Endothelial cell of umbilical vein (primary cell): ENCODE measurements at regions not wholly inside any gene's neighbourhood (a gene's known extent, or its start where the extent isn't known, plus 50 kb on each side); places are given as distances from the start of the nearest gene placed in this dataset.
A peak's percentile ranks its signal among the peaks of the same experiment; 100 is the strongest.

Experiments used
- BruUV-seq: library from RNA; stranded (reverse); fragments of 400-500 nt; replicated peaks from 2 replicates; lab custom pipeline; 2021; lab: Mats Ljungman, UMichigan
- CTCF ChIA-PET: fragments of 300-600, 350-600 bp; sonication (Branson Sonifier 250); formaldehyde crosslinking; loops from one replicate; lab custom pipeline; 2021; ENCODE audit warnings: antibody characterized with exemption, inconsistent platforms; lab: Charles Lee
- POLR2A ChIA-PET: fragments of 300-600, 350-600 bp; sonication (Branson Sonifier 250); formaldehyde crosslinking; loops from one replicate; lab custom pipeline; 2021; ENCODE audit warnings: antibody characterized with exemption, inconsistent platforms; lab: Charles Lee
- DNase-seq: peaks from one replicate; pipeline ENCODE4 v3.0.0-alpha.2; 2011; ENCODE audit warnings: low read depth, low spot score
- FAIRE-seq: peaks from 2 replicates; lab custom pipeline; 2011; peaks lifted over from hg19 to GRCh38; lab: Jason Lieb, UNC
- H2AFZ ChIP-seq: 2 replicates; pipeline ENCODE4 v1.6.0; 2012; ENCODE audit warnings: low read depth, low read length, control low read depth, inconsistent platforms
- H3K27ac ChIP-seq: 2 replicates; pipeline ENCODE4 v1.5.1; 2011; ENCODE audit warnings: low read depth, mild to moderate bottlenecking, control low read depth, low read length, moderate library complexity; ENCODE audit not compliant: insufficient read depth
- H3K27me3 ChIP-seq, 2 experiments: 2 replicates each; pipeline versions ENCODE4 v1.6.0 to v1.6.1; 2011; ENCODE audit warnings: low read length in 2 of 2, mixed read lengths in 1 of 2; ENCODE audit not compliant: control insufficient read depth in 2 of 2, insufficient read depth in 2 of 2
- H3K36me3 ChIP-seq, 2 experiments: 2 replicates in 1 of 2; 3 replicates in 1 of 2; pipeline ENCODE4 v1.5.1; 2011; ENCODE audit warnings: low read length in 2 of 2, mild to moderate bottlenecking in 1 of 2, moderate library complexity in 1 of 2; ENCODE audit not compliant: control insufficient read depth in 2 of 2, insufficient read depth in 2 of 2; ENCODE audit errors: extremely low read depth in 1 of 2
- H3K4me1 ChIP-seq: 3 replicates; pipeline ENCODE4 v1.5.1; 2011; ENCODE audit warnings: mild to moderate bottlenecking, low read length; ENCODE audit not compliant: control insufficient read depth, insufficient read depth; ENCODE audit errors: extremely low read depth
- H3K4me2 ChIP-seq: 2 replicates; pipeline ENCODE4 v1.6.1; 2011; ENCODE audit warnings: low read length, control low read depth, mixed read lengths; ENCODE audit not compliant: insufficient read depth
- H3K4me3 ChIP-seq, 3 experiments: fragments of 200-600 bp in 1 of 3; sonication (generic), shearing (Covaris generic) in 1 of 3; replicated peaks in 1 of 3; 2 replicates each; pipeline ENCODE4 v1.5.1; 2011 to 2016; ENCODE audit warnings: control low read depth in 3 of 3, low read length in 3 of 3, mild to moderate bottlenecking in 2 of 3, inconsistent platforms in 1 of 3, low read depth in 1 of 3, moderate library complexity in 1 of 3; ENCODE audit not compliant: insufficient read depth in 1 of 3
- H3K79me2 ChIP-seq: 2 replicates; pipeline ENCODE4 v1.6.0; 2012; ENCODE audit warnings: low read length, inconsistent platforms; ENCODE audit not compliant: control insufficient read depth, insufficient read depth
- H3K9ac ChIP-seq: replicated peaks from 2 replicates; pipeline ENCODE3; 2011; ENCODE audit warnings: low read length, control low read depth; ENCODE audit not compliant: insufficient read depth; ENCODE audit errors: extremely low read depth
- H3K9me1 ChIP-seq: replicated peaks from 3 replicates; pipeline ENCODE4 v1.6.0; 2011; ENCODE audit warnings: mild to moderate bottlenecking, low read length; ENCODE audit not compliant: control insufficient read depth, insufficient read depth; ENCODE audit errors: extremely low read depth
- H3K9me3 ChIP-seq: replicated peaks from 2 replicates; pipeline ENCODE4 v1.5.1; 2012; ENCODE audit warnings: low read length, inconsistent platforms; ENCODE audit not compliant: control insufficient read depth, insufficient read depth
- H4K20me1 ChIP-seq: replicated peaks from 2 replicates; pipeline ENCODE3; 2011; ENCODE audit warnings: mild to moderate bottlenecking, low read length; ENCODE audit not compliant: control insufficient read depth, insufficient read depth; ENCODE audit errors: extremely low read depth
- CTCF ChIP-seq, 2 donors: IDR thresholded peaks; 1 replicate in 1 of 2; 2 replicates in 1 of 2; pipeline ENCODE4 v1.5.1; 2011; ENCODE audit warnings: low read length in 2 of 2, mild to moderate bottlenecking in 2 of 2, moderate library complexity in 2 of 2, control low read depth in 1 of 2, inconsistent platforms in 1 of 2, low read depth in 1 of 2; ENCODE audit not compliant: insufficient read depth in 1 of 2; ENCODE audit errors: extremely low read depth in 1 of 2
- EZH2 ChIP-seq: IDR thresholded peaks from 2 replicates; pipeline ENCODE4 v1.6.1; 2012; ENCODE audit warnings: borderline replicate concordance, low read depth, mild to moderate bottlenecking, moderate library complexity, low read length, inconsistent platforms; ENCODE audit not compliant: severe bottlenecking
- FOS ChIP-seq: IDR thresholded peaks from 2 replicates; pipeline ENCODE4 v1.6.1; 2011; ENCODE audit warnings: mild to moderate bottlenecking, low read length, moderate library complexity, borderline replicate concordance; ENCODE audit not compliant: insufficient read depth
- JUN ChIP-seq: IDR thresholded peaks from 2 replicates; pipeline ENCODE4 v1.6.1; 2011; ENCODE audit warnings: borderline replicate concordance, low read depth; ENCODE audit not compliant: insufficient read length, insufficient read depth
- dilution Hi-C: fragments of 300-500 bp; cut with MboI; formaldehyde crosslinking; loops from one replicate; pipeline ENCODE4 v1.15.0; 2019; ENCODE audit warnings: low sequenced_read_pairs; ENCODE audit not compliant: extremely low pct_ligation_motif_present
- intact Hi-C: fragments of 100-400 bp; cut with micrococcal nuclease; formaldehyde crosslinking; loops from one replicate; pipeline ENCODE4 v1.10.0; 2022

DNA sequence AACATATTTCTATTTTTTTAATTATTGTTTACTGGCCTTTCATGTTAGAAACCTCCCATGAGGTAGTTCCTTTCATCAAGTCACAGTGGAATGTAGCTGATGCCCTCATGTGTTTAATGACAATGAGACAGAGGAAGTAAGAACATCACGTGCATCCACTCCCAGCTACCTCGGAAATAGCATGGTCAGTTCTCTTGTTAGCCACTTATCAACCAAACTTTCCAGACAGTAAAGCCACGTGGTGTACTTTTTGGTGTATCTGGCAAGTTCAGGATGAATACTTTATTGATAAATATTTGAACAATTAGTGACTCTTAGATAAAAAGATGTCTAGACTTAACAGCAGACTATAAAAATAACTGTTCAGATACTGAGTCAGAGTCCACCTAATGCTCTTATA, 781.7 kb downstream of the MECOM start:
- Histone ChIP-seq H3K4me3 (no peak overlapping the region), H3K9ac (no peak overlapping the region), H3K9me1 (no peaks in the 10 kb centered on the region), H3K9me3 (no peaks in the 10 kb centered on the region), H3K36me3 (no peaks in the 10 kb centered on the region), H3K79me2 (no peaks in the 10 kb centered on the region), H4K20me1 (no peaks in the 10 kb centered on the region), H3K4me1 (peaks cover 27% of the 10 kb centered on the region), H3K27ac (no peak overlapping the region), H3K27me3 (no peaks in the 10 kb centered on the region), H2AFZ (no peak overlapping the region), H3K4me2 (no peak overlapping the region)
- intact Hi-C loops = loop anchor here (5.0 kb wide), 1 partner anchor 145 kb away; no protein-coding TSS in a partner anchor
- ChIA-PET POLR2A (no interaction called here), CTCF (interaction anchor here (1.2 to 3.1 kb wide), 2 partner anchors 10 to 17 kb away, joined by 4 to 18 read pairs; no protein-coding TSS in a partner anchor)
- FAIRE-seq (no peak), DNase-seq (no peak)
- BruUV-seq = no TSS peak
- TF ChIP-seq CTCF (IDR thresholded peaks at IDR 0.05; ENCODE audit: extremely low read depth in 1 of 2, insufficient read depth in 1 of 2, low read depth in 1 of 2, low read length in 2 of 2) = no peak
- dilution Hi-C loops = no loop called here

DNA sequence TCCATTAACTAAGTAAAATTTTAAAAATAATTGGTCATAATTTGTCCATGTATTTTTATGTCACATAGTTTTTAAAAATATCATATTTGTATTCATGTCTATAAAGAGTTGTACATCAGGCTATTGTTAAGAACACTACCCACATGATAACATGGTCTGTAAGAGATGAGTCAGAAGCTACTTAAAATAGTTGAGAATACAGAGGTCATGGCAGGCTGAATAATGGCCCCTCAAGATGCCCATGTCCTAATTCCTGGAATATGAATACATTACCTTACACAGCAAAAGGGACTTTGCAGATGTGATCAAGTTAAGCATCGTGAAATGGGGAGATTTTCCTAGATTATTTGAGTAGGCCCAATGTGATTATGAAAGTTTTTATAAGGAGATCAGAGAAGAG, 782.9 kb upstream of the GOLIM4 start:
- TF ChIP-seq EZH2 (no peak), FOS (peak; percentile 55), JUN (peak; percentile 23)
- Histone ChIP-seq H3K9me1 (no peaks in the 10 kb centered on the region), H2AFZ (no peak overlapping the region), H3K9me3 (no peaks in the 10 kb centered on the region), H3K27ac (peak overlapping the region; percentile 13), H3K4me1 (peaks cover 30% of the 10 kb centered on the region), H3K36me3 (no peaks in the 10 kb centered on the region), H3K9ac (no peak overlapping the region), H4K20me1 (no peaks in the 10 kb centered on the region), H3K4me2 (peak overlapping the region; percentile 16), H3K79me2 (no peaks in the 10 kb centered on the region), H3K4me3 (no peak overlapping the region), H3K27me3 (no peaks in the 10 kb centered on the region)
- ChIA-PET CTCF (interaction anchor here (1.4 to 6.0 kb wide), 3 partner anchors 9 to 74 kb away, joined by 4 to 76 read pairs (median 6); no protein-coding TSS in a partner anchor), POLR2A (no interaction called here)
- dilution Hi-C loops (no loop called here), intact Hi-C loops (no loop called here)
- no peak for FAIRE-seq
- DNase-seq = peak; percentile 31
- no TSS peak for BruUV-seq
